Choroid plexus epithelial cell (primary cell): ENCODE measurements at regions not wholly inside any gene's neighbourhood (a gene's known extent, or its start where the extent isn't known, plus 50 kb on each side); places are given as distances from the start of the nearest gene placed in this dataset.

ENCODE experiments used
- DNase-seq: peaks from one replicate; pipeline ENCODE4 v3.0.0-alpha.2; 2010; ENCODE audit warnings: low read depth
- H3K4me3 ChIP-seq: 2 replicates; pipeline ENCODE4 v1.5.1; 2011; ENCODE audit warnings: low read depth, mild to moderate bottlenecking, control low read depth, low read length, moderate library complexity
- TF ChIP-seq, protein P1 (sequence below): conservative IDR thresholded peaks from 2 replicates; pipeline ENCODE4 v1.5.1; 2011; ENCODE audit warnings: low read depth, mild to moderate bottlenecking, control low read depth, inconsistent platforms, low read length, moderate library complexity

DNA sequence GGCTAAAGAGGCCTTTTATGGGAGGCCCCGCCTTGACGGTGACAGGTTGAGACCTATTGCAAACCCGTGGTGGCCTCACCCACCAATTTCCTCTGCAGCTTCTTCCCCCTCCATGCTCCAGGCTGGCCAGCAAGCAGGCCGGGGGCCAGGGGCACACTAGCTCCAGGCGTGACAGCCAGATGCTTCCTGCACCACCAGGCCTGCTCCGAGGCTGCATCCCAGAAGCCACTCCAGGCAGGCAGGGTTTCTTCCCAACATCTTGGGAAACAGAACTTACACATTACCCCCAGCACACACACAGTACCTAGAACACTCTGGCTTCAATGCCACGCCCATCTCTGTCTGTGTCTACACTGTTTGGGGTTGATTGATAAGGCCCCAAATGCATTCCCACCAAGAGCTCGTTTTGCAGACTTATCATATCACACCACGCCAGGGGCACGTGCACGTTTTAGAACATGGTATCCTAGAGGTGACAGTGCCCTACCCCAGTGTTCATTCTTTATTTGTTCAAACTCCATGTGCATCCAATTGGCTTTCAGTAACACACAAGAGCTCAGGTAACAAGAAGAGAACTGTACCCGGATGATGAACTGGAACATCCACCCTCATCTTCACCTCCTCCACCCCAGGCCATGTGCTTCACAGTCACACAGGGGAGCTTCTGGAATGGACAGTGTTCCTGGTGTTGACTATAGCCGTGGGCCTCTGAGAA is 221.4 kb upstream of the RREB1 start:
- no peak for DNase-seq
- TF ChIP-seq, protein P1, sequence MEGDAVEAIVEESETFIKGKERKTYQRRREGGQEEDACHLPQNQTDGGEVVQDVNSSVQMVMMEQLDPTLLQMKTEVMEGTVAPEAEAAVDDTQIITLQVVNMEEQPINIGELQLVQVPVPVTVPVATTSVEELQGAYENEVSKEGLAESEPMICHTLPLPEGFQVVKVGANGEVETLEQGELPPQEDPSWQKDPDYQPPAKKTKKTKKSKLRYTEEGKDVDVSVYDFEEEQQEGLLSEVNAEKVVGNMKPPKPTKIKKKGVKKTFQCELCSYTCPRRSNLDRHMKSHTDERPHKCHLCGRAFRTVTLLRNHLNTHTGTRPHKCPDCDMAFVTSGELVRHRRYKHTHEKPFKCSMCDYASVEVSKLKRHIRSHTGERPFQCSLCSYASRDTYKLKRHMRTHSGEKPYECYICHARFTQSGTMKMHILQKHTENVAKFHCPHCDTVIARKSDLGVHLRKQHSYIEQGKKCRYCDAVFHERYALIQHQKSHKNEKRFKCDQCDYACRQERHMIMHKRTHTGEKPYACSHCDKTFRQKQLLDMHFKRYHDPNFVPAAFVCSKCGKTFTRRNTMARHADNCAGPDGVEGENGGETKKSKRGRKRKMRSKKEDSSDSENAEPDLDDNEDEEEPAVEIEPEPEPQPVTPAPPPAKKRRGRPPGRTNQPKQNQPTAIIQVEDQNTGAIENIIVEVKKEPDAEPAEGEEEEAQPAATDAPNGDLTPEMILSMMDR, result no peak
- no peak overlapping the region for H3K4me3 ChIP-seq

GRCh38 chr6:6886886-6887285 is 220.9 kb upstream of the RREB1 start:
- DNase-seq, result no peak
- TF ChIP-seq, protein P1, result no peak
- H3K4me3 ChIP-seq, result no peak overlapping the region

DNA sequence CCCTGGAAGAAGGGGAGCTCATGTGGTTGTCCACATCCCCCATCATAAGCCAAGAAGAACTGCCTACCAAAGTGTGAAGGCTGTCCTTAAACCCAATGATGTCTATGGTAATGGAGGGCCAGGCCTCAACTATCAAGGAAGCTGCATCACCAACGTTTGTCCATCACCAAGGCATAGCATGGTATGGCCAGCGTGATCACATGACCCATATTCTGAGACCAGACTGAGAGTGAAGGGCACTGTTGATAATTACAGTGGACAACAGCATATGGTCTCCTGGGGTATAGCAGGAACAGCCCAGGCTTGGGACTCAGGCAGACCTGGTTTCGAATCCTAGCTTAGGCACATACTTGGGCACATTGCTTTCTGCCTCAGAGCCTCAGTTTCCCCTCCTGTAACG is 218.2 kb upstream of the RREB1 start:
- DNase-seq, result no peak
- TF ChIP-seq, protein P1, result no peak
- H3K4me3 ChIP-seq, result no peak overlapping the region

DNA sequence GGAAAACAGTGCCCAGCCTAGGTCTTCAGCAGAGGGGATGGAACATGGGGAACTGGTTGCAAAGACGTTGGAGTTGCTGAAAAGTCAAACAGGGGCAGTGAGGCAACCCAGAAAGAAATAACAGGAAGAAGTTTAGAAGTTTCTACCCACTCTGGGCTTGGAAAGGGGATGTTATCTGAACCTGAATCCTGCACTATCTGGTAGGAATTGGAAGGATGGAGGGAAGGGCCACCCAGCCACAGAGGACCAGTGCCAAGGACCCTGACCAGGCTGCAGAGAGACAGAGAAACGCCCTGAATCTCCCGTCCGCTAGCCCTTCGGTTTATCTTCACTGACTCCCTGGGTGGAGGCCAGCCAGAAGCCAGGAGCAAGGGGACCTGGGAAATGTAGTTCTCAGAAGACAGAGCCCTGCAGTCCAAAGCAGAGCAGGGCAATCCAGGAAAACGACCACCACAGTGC is 217.3 kb upstream of the RREB1 start:
- TF ChIP-seq, protein P1, result no peak
- peak; percentile 41 for DNase-seq
- H3K4me3 ChIP-seq, result peak overlapping the region; percentile 33

DNA sequence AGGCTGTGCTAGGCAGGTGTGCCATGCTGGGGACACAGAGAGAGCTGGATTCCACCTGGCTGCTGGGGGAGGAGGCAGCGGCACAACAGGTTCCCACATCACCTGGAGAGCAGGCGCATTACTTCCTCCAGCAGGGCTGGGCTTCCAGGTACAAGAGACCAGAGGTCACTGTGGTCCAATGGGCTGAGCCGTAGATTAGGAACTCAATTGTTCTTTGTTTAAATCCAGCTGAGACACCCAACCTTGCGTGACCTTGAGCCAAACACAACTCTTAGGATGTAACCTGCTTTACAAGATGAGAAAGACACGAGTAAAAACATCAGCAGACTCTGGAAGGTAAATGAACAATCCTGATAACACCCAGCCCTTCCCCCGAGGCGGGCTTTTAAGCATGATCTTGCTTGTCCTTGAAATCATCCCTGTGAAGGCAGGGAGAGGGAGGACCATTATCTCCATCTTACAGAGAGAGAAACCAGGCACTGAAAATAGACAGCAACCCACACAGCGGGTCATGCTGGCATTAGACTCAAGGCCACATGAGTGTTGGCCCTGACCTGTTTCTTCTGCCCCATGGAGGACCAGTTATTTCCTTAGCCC is 216.5 kb upstream of the RREB1 start:
- no peak for DNase-seq

GRCh38 chr6:6891949-6892461 is 215.8 kb upstream of the RREB1 start:
- TF ChIP-seq, protein P1, result no peak
- no peak for DNase-seq
- no peak overlapping the region for H3K4me3 ChIP-seq

More for the DNA sequence above, 216.5 kb upstream of the RREB1 start:
- TF ChIP-seq, protein P1, result no peak
- H3K4me3 ChIP-seq, result no peak overlapping the region
